ENCODE measurements at regions not wholly inside any gene's neighbourhood (a gene's known extent, or its start where the extent isn't known, plus 50 kb on each side); places are given as distances from the start of the nearest gene placed in this dataset.

GRCh38 chr12:84073401-84073800 lies 839.2 kb downstream of the SLC6A15 start:
- Mint-ChIP-seq H3K4me1 (ENCODE audit: low read depth) (no peaks in the 10 kb centered on the region), H3K27ac (no peak overlapping the region)
- DNase-seq (ENCODE audit: low spot score), result no peak

DNA sequence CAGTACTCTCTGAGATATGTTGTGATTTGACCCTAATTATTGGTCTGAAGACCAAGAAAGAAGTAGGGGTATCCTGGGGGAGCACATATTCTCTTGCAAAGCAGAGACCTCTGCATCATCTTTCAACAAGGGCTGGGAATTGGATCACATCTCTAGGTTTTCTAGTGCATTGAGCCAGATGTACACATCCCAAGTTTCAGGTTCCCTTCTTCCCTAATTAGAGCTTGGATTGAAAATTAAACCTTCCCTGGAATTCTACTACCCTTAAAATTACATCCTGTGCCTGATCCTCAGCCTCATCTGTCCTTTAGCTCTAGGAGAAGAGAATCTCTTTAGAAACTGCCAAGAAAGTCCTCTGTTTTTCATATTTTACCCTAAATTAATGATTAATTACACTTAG lies 839.6 kb downstream of the SLC6A15 start:
- Mint-ChIP-seq H3K27me3 (ENCODE audit: low read depth) (no peaks in the 10 kb centered on the region), H3K4me1 (ENCODE audit: low read depth) (no peaks in the 10 kb centered on the region), H3K36me3 (ENCODE audit: low read depth) (no peaks in the 10 kb centered on the region), H3K27ac (no peak overlapping the region), H3K4me3 (no peak overlapping the region), H3K9me3 (peaks cover 29% of the 10 kb centered on the region)
- DNase-seq (ENCODE audit: low spot score), result no peak

More at GRCh38 chr12:84073401-84073800, 839.2 kb downstream of the SLC6A15 start:
- H3K4me3 Mint-ChIP-seq, result no peak overlapping the region
- H3K9me3 Mint-ChIP-seq, result peaks cover 26% of the 10 kb centered on the region
- no peaks in the 10 kb centered on the region for H3K27me3 Mint-ChIP-seq (ENCODE audit: low read depth)
- H3K36me3 Mint-ChIP-seq (ENCODE audit: low read depth), result no peaks in the 10 kb centered on the region

GRCh38 chr12:84070292-84070691 lies 842.3 kb downstream of the SLC6A15 start:
- no peak for DNase-seq (ENCODE audit: low spot score)
- H3K9me3 Mint-ChIP-seq, result peaks cover 32% of the 10 kb centered on the region
- H3K27me3 Mint-ChIP-seq (ENCODE audit: low read depth), result no peaks in the 10 kb centered on the region
- H3K27ac Mint-ChIP-seq, result no peak overlapping the region
- H3K4me3 Mint-ChIP-seq, result no peak overlapping the region
- H3K4me1 Mint-ChIP-seq (ENCODE audit: low read depth), result no peaks in the 10 kb centered on the region
- H3K36me3 Mint-ChIP-seq (ENCODE audit: low read depth), result no peaks in the 10 kb centered on the region

- Mint-ChIP-seq H3K36me3 (ENCODE audit: low read depth) (no peaks in the 10 kb centered on the region), H3K27ac (no peak overlapping the region), H3K9me3 (peaks cover 32% of the 10 kb centered on the region), H3K4me1 (ENCODE audit: low read depth) (no peaks in the 10 kb centered on the region), H3K27me3 (ENCODE audit: low read depth) (no peaks in the 10 kb centered on the region), H3K4me3 (no peak overlapping the region)
- no peak for DNase-seq (ENCODE audit: low spot score)
Observed at GRCh38 chr12:84069699-84070098, 842.9 kb downstream of the SLC6A15 start.

- no peak for DNase-seq (ENCODE audit: low spot score)
- H3K9me3 Mint-ChIP-seq, result peaks cover 29% of the 10 kb centered on the region
- H3K4me1 Mint-ChIP-seq (ENCODE audit: low read depth), result no peaks in the 10 kb centered on the region
- H3K27me3 Mint-ChIP-seq (ENCODE audit: low read depth), result no peaks in the 10 kb centered on the region
- H3K27ac Mint-ChIP-seq, result no peak overlapping the region
- no peaks in the 10 kb centered on the region for H3K36me3 Mint-ChIP-seq (ENCODE audit: low read depth)
- no peak overlapping the region for H3K4me3 Mint-ChIP-seq
Observed at GRCh38 chr12:84069198-84069597, 843.4 kb downstream of the SLC6A15 start.

DNA sequence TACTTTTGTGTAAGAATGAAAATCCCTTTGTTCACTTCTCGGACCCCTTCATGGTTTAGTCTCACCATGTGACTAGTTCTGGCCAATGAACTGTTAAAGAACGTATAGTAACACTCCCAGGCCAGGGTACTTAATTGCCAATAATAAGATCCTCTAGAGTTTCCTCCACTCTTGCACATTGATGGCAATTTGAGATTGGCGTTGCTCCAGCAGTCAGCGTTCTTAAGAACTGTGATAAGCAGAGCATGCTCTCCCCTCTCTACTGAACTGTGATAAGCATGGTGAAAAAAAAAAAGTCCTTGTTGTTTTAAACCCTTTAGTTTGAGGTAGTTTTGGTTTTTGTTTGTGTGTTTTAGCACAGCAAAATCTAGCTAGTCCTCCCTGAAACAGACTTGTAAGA lies 854.5 kb downstream of the SLC6A15 start:
- no peaks in the 10 kb centered on the region for H3K27me3 Mint-ChIP-seq (ENCODE audit: low read depth)
- H3K9me3 Mint-ChIP-seq, result peaks cover 22% of the 10 kb centered on the region
- no peak for DNase-seq (ENCODE audit: low spot score)
- H3K36me3 Mint-ChIP-seq (ENCODE audit: low read depth), result no peaks in the 10 kb centered on the region
- H3K27ac Mint-ChIP-seq, result no peak overlapping the region
- H3K4me1 Mint-ChIP-seq (ENCODE audit: low read depth), result no peaks in the 10 kb centered on the region
- H3K4me3 Mint-ChIP-seq, result no peak overlapping the region

GRCh38 chr12:84054811-84055210 lies 857.8 kb downstream of the SLC6A15 start:
- H3K9me3 Mint-ChIP-seq, result peaks cover 15% of the 10 kb centered on the region
- no peak for DNase-seq (ENCODE audit: low spot score)
- no peaks in the 10 kb centered on the region for H3K4me1 Mint-ChIP-seq (ENCODE audit: low read depth)
- H3K27ac Mint-ChIP-seq, result no peak overlapping the region
- no peaks in the 10 kb centered on the region for H3K36me3 Mint-ChIP-seq (ENCODE audit: low read depth)
- H3K27me3 Mint-ChIP-seq (ENCODE audit: low read depth), result no peaks in the 10 kb centered on the region
- no peak overlapping the region for H3K4me3 Mint-ChIP-seq

- DNase-seq (ENCODE audit: low spot score), result no peak
- H3K27ac Mint-ChIP-seq, result no peak overlapping the region
- no peak overlapping the region for H3K4me3 Mint-ChIP-seq
- H3K27me3 Mint-ChIP-seq (ENCODE audit: low read depth), result no peaks in the 10 kb centered on the region
- no peaks in the 10 kb centered on the region for H3K36me3 Mint-ChIP-seq (ENCODE audit: low read depth)
- H3K9me3 Mint-ChIP-seq, result no peaks in the 10 kb centered on the region
- no peaks in the 10 kb centered on the region for H3K4me1 Mint-ChIP-seq (ENCODE audit: low read depth)
Observed at GRCh38 chr12:84047881-84048280, 864.7 kb downstream of the SLC6A15 start.

- H3K9me3 Mint-ChIP-seq, result no peaks in the 10 kb centered on the region
Observed at GRCh38 chr12:84046859-84047258, 865.7 kb downstream of the SLC6A15 start.

DNA sequence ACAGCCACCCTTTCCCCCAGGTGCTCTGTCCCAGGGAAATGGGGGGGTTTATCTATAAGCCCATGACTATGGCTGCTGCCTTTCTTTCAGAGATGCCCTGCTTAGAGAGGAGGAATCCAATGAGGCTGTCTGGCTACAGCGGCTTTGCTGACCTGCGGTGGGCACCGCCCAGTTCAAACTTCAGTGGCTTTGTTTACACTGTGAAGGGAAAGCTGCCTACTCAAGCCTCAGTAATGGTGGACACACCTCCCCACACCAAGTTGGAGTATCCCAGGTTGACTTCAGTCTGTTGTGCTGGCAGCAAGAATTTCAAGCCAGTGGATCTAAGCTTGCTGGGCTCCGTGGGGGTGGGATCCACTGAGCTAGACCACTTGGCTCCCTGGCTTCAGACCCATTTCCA lies 869.2 kb downstream of the SLC6A15 start:
- H3K9me3 Mint-ChIP-seq, result no peaks in the 10 kb centered on the region
- no peaks in the 10 kb centered on the region for H3K27me3 Mint-ChIP-seq (ENCODE audit: low read depth)
- no peak for DNase-seq (ENCODE audit: low spot score)
- H3K27ac Mint-ChIP-seq, result no peak overlapping the region
- H3K4me3 Mint-ChIP-seq, result no peak overlapping the region
- H3K36me3 Mint-ChIP-seq (ENCODE audit: low read depth), result no peaks in the 10 kb centered on the region
- H3K4me1 Mint-ChIP-seq (ENCODE audit: low read depth), result no peaks in the 10 kb centered on the region

More at GRCh38 chr12:84046859-84047258, 865.7 kb downstream of the SLC6A15 start:
- DNase-seq (ENCODE audit: low spot score), result no peak
- Mint-ChIP-seq H3K27me3 (ENCODE audit: low read depth) (no peaks in the 10 kb centered on the region), H3K36me3 (ENCODE audit: low read depth) (no peaks in the 10 kb centered on the region), H3K4me3 (no peak overlapping the region), H3K4me1 (ENCODE audit: low read depth) (no peaks in the 10 kb centered on the region), H3K27ac (no peak overlapping the region)

- peaks cover 17% of the 10 kb centered on the region for H3K9me3 Mint-ChIP-seq
- H3K4me3 Mint-ChIP-seq, result no peak overlapping the region
- no peaks in the 10 kb centered on the region for H3K4me1 Mint-ChIP-seq (ENCODE audit: low read depth)
- no peaks in the 10 kb centered on the region for H3K36me3 Mint-ChIP-seq (ENCODE audit: low read depth)
- no peak overlapping the region for H3K27ac Mint-ChIP-seq
- H3K27me3 Mint-ChIP-seq (ENCODE audit: low read depth), result no peaks in the 10 kb centered on the region
- DNase-seq (ENCODE audit: low spot score), result no peak
Observed at GRCh38 chr12:84038242-84038641, 874.4 kb downstream of the SLC6A15 start.

DNA sequence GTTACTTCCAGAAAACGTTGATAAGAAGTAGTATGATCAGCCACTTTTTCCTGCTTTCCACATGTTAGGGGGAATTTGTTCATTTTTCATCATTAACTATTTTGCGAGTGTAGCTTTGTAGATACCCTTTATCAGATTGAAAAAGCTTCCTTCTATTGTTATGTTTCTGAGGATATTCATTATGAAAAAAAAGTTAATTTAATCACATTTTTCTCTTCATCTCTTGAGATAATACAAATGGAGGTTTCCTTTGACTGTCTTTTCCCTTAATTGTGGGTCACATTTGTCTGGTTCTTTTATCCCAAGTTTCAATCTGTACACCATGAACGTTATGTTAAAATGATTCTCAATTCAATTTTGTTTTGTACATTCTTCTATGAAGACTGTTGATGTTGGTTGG lies 875.7 kb downstream of the SLC6A15 start:
- Mint-ChIP-seq H3K4me3 (no peak overlapping the region), H3K27me3 (ENCODE audit: low read depth) (no peaks in the 10 kb centered on the region), H3K36me3 (ENCODE audit: low read depth) (no peaks in the 10 kb centered on the region), H3K4me1 (ENCODE audit: low read depth) (no peaks in the 10 kb centered on the region), H3K9me3 (peaks cover 22% of the 10 kb centered on the region), H3K27ac (no peak overlapping the region)
- DNase-seq (ENCODE audit: low spot score), result no peak

DNA sequence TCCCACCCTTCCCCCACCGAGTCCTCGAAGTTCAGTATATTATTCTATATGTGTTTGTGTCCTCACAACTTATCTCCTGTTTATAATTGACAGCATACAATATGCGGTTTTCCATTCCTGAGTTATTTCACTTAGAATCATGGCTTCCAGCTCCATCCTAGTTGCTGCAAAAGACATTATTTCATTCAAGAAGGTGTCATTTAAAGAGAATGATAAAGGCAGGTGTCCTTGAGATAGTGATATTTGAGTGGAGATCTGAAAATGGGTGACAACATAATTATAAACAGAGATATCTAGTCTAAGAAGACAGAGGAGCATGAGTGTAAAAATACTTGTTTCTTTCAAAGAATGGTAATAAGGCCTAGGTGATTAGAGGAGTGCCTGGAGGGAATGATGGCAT lies 876.8 kb downstream of the SLC6A15 start:
- H3K9me3 Mint-ChIP-seq, result peaks cover 22% of the 10 kb centered on the region
- no peak for DNase-seq (ENCODE audit: low spot score)
- H3K4me3 Mint-ChIP-seq, result no peak overlapping the region
- H3K36me3 Mint-ChIP-seq (ENCODE audit: low read depth), result no peaks in the 10 kb centered on the region
- H3K27me3 Mint-ChIP-seq (ENCODE audit: low read depth), result no peaks in the 10 kb centered on the region
- H3K4me1 Mint-ChIP-seq (ENCODE audit: low read depth), result no peaks in the 10 kb centered on the region
- H3K27ac Mint-ChIP-seq, result no peak overlapping the region

DNA sequence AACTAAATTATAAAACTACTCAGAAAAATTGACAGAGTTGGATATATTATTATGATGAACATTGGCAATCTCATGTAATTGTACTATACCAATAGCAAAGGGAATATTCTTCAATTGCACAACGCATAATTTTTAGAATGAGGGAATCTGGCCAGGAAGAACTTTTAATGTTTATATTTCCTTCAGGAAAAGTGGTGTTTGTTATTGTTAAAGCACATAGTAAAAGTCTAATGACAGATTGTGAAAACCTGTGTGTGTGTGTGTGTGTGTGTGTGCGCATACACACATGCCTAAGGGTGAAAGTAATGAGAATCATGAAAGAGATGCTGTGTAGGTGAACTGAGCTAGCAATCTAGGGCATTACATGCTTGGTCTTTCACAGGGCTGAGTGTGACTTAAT lies 877.7 kb downstream of the SLC6A15 start:
- H3K27me3 Mint-ChIP-seq (ENCODE audit: low read depth), result no peaks in the 10 kb centered on the region
- H3K27ac Mint-ChIP-seq, result no peak overlapping the region
- H3K4me1 Mint-ChIP-seq (ENCODE audit: low read depth), result no peaks in the 10 kb centered on the region
- no peak overlapping the region for H3K4me3 Mint-ChIP-seq
- DNase-seq (ENCODE audit: low spot score), result no peak
- H3K36me3 Mint-ChIP-seq (ENCODE audit: low read depth), result no peaks in the 10 kb centered on the region
- H3K9me3 Mint-ChIP-seq, result peaks cover 22% of the 10 kb centered on the region

DNA sequence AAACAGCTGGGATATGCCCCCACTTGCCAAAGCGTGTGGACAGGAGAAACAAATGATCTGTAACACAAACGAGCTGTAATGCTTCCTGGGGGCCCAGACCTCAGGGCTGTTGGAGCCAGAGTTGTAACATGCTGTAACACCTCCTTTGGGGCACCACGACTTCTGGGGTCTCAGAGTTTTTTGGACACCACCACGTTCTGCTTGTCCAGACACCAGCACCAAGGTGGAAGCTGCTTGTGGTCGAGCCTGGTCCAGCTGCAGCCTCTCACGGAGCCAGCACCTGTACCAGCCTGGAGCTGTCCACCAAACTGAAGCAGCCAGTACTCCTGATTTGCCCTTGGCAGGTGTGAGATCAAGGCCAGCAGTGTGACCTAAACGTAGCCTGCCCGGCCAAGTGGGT lies 879.4 kb downstream of the SLC6A15 start:
- no peak overlapping the region for H3K4me3 Mint-ChIP-seq
- H3K27me3 Mint-ChIP-seq (ENCODE audit: low read depth), result no peaks in the 10 kb centered on the region
- H3K9me3 Mint-ChIP-seq, result peaks cover 25% of the 10 kb centered on the region
- H3K27ac Mint-ChIP-seq, result no peak overlapping the region
- H3K36me3 Mint-ChIP-seq (ENCODE audit: low read depth), result no peaks in the 10 kb centered on the region
- no peak for DNase-seq (ENCODE audit: low spot score)
- H3K4me1 Mint-ChIP-seq (ENCODE audit: low read depth), result no peaks in the 10 kb centered on the region
